Cardiac fibroblast (primary cell): ENCODE measurements at regions not wholly inside any gene's neighbourhood (a gene's known extent, or its start where the extent isn't known, plus 50 kb on each side); places are given as distances from the start of the nearest gene placed in this dataset.
"Not testable (repeated sequence)": the region's sequence is repeated elsewhere in the genome, so short reads cannot be mapped to it uniquely, and the experiment has no call there.

Source experiments
- DNase-seq, 2 donors: peaks; one replicate each; pipeline versions ENCODE4 v3.0.0 to v3.0.0-alpha.2; 2010; ENCODE audit warnings: low read depth in 2 of 2
- H3K4me3 ChIP-seq, 2 donors: replicated peaks in 1 of 2; 1 replicate in 1 of 2; 2 replicates in 1 of 2; pipeline ENCODE4 v1.5.1; 2011; ENCODE audit warnings: low read depth in 2 of 2, low read length in 2 of 2, mild to moderate bottlenecking in 2 of 2, moderate library complexity in 1 of 2
- CTCF ChIP-seq: IDR thresholded peaks from one replicate; pipeline ENCODE4 v1.5.1; 2011; ENCODE audit warnings: low read depth, mild to moderate bottlenecking, low read length, inconsistent platforms

- H3K4me3 ChIP-seq, DNase-seq: not testable (repeated sequence)
Observed at GRCh38 chr1:86633306-86633838, 71.0 kb upstream of the SH3GLB1 start.

DNA sequence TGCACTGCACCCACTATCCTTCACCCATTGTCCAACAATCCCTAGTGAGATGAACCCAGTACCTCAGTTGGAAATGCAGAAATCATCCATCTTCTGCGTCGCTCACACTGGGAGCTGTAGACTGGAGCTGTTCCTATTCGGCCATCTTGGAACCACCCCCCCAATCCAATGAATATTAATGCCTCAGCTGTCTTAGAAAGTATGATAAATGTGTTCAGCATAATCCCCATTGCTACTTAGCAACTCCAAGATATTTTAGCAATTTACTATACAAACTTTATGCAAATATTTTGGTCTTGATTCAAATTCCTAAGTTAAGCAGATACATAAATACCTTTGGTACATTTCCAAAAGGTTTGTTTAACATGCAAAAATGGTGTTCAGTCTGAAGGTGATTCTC lies 70.5 kb upstream of the SH3GLB1 start:
- no peak for TF ChIP-seq CTCF
- H3K4me3 ChIP-seq, result no peak overlapping the region
- DNase-seq, result no peak

DNA sequence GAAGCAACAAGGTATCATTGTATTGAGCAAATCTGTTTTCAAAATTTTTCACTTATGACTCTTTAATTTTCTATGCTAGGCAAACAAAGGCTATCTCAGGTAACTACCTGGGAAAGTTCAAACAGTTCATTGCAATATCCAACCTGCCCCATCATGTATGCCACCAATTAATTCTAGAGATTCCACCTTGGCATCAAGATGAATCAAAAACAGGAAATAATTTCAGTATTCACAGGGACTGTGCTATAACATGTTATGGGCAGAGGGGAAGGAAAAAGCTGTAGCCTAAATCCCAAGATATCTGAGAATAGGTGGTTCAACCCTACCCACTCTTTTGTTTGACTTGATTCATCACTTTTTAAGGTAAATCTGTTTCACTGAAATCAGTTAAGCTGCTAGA lies 67.5 kb upstream of the SH3GLB1 start:
- no peak for TF ChIP-seq CTCF
- no peak for DNase-seq
- no peak overlapping the region for H3K4me3 ChIP-seq

DNA sequence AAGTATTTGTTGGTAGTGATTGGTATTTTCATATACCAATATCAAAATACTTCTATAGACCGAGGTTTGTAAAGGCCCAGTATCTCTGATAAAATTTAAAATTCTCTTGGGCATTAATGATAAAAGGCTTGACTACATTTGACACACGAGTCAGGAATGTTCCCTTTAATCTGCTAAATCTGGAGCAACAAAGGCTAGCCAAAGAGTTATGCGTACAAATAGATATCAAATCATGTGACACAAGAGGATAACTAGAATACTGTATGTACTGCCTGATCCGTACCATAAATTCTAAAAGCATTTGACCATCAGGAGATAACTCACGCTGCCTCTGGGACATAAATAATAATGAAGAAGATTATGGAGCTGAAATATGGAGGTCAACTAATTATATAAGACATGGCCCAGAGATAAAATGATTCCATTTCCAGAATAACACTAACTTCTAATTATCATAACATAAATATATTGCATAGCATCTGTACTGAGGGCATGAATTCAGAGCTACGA lies 64.2 kb upstream of the SH3GLB1 start:
- no peak for TF ChIP-seq CTCF
- peak; percentile 2 to 58 for DNase-seq
- H3K4me3 ChIP-seq, result no peak overlapping the region

DNA sequence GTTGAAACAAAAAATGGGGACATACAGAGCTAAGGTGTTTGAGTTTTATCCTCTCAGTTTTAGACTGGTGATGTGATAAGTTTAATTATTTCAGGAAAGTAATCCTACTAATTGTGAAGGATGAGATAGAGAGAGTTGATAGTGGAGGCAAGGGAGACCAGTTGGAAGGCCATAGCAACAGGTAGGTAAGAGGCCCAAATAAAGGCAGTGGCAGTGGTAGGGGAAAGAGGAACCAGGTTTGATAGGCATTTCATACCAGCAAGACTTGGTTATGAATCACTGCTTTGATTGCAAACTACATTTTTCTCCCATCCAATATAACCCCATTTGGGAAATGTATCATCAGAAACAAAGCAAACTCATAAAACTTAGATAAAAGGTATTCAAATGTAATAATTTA lies 63.1 kb upstream of the SH3GLB1 start:
- TF ChIP-seq CTCF, result no peak
- peak in 1 of 2 donors; percentile 12 for DNase-seq
- H3K4me3 ChIP-seq, result no peak overlapping the region

DNA sequence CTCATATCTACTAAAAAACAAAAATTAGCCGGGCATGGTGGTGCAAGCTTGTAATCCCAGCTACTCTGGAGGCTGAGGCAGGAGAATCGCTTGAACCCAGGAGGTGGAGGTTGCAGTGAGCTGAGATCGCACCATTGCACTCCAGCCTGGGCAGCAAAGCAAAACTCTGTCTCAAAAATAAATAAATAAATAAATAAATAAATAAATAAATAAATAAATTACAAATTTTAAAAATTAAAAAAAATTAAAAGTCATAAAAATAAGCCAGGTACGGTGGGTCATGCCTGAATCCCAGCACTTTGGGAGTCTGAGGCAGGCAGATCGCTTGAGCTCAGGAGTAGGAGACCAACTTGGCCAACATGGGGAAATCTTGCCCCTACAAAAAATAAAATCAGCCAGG lies 59.7 kb upstream of the SH3GLB1 start:
- H3K4me3 ChIP-seq, DNase-seq: not testable (repeated sequence)

DNA sequence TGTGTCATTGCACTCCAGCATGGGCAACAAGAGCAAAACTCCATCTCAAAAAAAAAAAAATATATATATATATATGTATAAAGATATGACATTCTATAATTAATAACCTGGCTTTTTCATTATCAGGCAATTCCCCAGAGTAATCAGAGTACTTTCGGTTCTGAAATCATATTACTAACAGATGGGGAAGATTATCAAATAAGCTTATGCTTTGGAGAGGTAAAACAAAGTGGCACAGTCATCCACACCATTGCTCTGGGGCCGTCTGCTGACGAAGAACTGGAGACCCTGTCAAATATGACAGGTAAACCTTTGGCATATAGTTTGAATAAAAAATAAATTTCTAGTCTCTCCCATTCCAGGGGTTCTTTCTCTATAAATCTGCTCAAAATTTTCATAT lies 58.5 kb upstream of the SH3GLB1 start:
- no peak overlapping the region for H3K4me3 ChIP-seq
- TF ChIP-seq CTCF, result no peak
- DNase-seq, result no peak

DNA sequence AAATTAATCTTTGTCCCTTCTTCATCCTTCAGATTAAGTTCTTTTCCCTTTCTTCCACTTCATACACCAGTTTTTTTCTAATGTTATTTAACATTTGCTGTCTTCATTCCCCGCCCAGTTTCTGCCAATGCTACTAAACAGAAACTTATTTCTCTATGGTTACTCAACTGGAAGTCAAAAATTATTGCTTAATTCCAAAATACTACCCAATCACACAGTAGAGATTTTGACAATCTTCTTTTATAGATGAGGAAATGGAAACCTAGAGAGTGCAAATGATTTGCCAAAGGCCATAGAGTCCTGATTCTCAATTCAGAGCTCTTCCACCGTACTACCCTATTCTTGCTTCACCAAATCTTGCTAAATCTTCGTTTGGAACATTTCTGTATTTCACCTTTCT lies 58.1 kb upstream of the SH3GLB1 start:
- DNase-seq, result no peak
- H3K4me3 ChIP-seq, result no peak overlapping the region
- no peak for TF ChIP-seq CTCF
